GM19238 (cell line): ENCODE measurements at regions not wholly inside any gene's neighbourhood (a gene's known extent, or its start where the extent isn't known, plus 50 kb on each side); places are given as distances from the start of the nearest gene placed in this dataset.

Experiments used
- DNase-seq: peaks from one replicate; pipeline ENCODE4 v3.0.0; 2011; ENCODE audit warnings: low spot score; ENCODE audit not compliant: insufficient read length

- no peak for DNase-seq
These were observed 113.9 kb upstream of the SLC35B3 start for GRCh38 chr6:8549074-8549790.

GRCh38 chr6:8546496-8546895, 111.2 kb upstream of the SLC35B3 start:
- no peak for DNase-seq

- no peak for DNase-seq
These were observed 110.0 kb upstream of the SLC35B3 start for GRCh38 chr6:8545336-8545735.

- DNase-seq: no peak
These were observed 108.4 kb upstream of the SLC35B3 start for GRCh38 chr6:8543714-8544113.

GRCh38 chr6:8539453-8539852, 104.1 kb upstream of the SLC35B3 start:
- no peak for DNase-seq

- DNase-seq: no peak
These were observed 100.8 kb upstream of the SLC35B3 start for GRCh38 chr6:8536122-8536521.

GRCh38 chr6:8535519-8535918, 100.2 kb upstream of the SLC35B3 start:
- DNase-seq: no peak

- DNase-seq: no peak
These were observed 95.6 kb upstream of the SLC35B3 start for GRCh38 chr6:8530785-8531435.

- DNase-seq: no peak
These were observed 93.9 kb upstream of the SLC35B3 start for GRCh38 chr6:8529250-8529649.

- no peak for DNase-seq
These were observed 92.5 kb upstream of the SLC35B3 start for GRCh38 chr6:8527818-8528217.

- no peak for DNase-seq
These were observed 91.3 kb upstream of the SLC35B3 start for GRCh38 chr6:8526624-8527023.

- no peak for DNase-seq
These were observed 90.0 kb upstream of the SLC35B3 start for GRCh38 chr6:8525370-8525769.

- DNase-seq: no peak
These were observed 77.8 kb upstream of the SLC35B3 start for GRCh38 chr6:8513174-8513573.

- DNase-seq: no peak
These were observed 71.9 kb upstream of the SLC35B3 start for GRCh38 chr6:8507286-8507685.

- no peak for DNase-seq
These were observed 70.8 kb upstream of the SLC35B3 start for GRCh38 chr6:8506126-8506525.

- no peak for DNase-seq
These were observed 64.2 kb upstream of the SLC35B3 start for GRCh38 chr6:8499540-8499939.

GRCh38 chr6:8494730-8495129, 59.4 kb upstream of the SLC35B3 start:
- DNase-seq: no peak

GRCh38 chr6:8492536-8493133, 57.3 kb upstream of the SLC35B3 start:
- no peak for DNase-seq
